DND-41 (cell line): ENCODE measurements at regions not wholly inside any gene's neighbourhood (a gene's known extent, or its start where the extent isn't known, plus 50 kb on each side); places are given as distances from the start of the nearest gene placed in this dataset.

Experiments
- CTCF ChIP-seq: IDR thresholded peaks from 2 replicates; pipeline ENCODE4 v1.5.1; 2012; ENCODE audit warnings: borderline replicate concordance, low read length, moderate library complexity, mild to moderate bottlenecking; ENCODE audit not compliant: poor library complexity, severe bottlenecking; ENCODE audit errors: extremely low read depth
- EZH2 ChIP-seq: IDR thresholded peaks from 3 replicates; pipeline ENCODE4 v1.6.1; 2012; ENCODE audit warnings: borderline replicate concordance, low read depth, mild to moderate bottlenecking, moderate library complexity, low read length, inconsistent platforms; ENCODE audit not compliant: severe bottlenecking

- TF ChIP-seq CTCF (no peak), EZH2 (no peak)
Observed at GRCh38 chr2:192471982-192472381, 277.2 kb upstream of the TMEFF2 start.
